ENCODE measurements at regions not wholly inside any gene's neighbourhood (a gene's known extent, or its start where the extent isn't known, plus 50 kb on each side); places are given as distances from the start of the nearest gene placed in this dataset.
"Not testable (repeated sequence)": the region's sequence is repeated elsewhere in the genome, so short reads cannot be mapped to it uniquely, and the experiment has no call there.

DNA sequence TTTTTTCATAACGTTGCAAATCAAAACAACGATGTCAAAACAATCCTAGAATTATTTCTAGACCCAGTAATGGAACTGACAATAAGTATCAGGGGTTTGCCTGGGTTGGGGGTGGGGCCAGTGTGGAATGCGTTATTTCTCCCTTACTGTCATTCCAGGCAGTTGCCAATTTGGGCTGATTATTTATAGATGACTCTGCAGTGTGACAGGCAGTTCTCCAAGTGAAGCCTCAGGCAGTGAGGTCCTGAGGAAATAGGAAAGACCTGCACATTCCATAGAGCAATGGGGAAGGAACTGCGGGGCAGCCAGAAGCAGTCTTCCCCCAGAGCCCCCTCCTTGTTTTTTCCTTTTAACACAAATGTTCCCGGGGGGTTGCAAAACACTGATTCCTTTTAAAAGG lies 179.0 kb downstream of the YTHDC2 start:
- DNase-seq (ENCODE audit: low read depth) = no peak
- TF ChIP-seq, protein P1, sequence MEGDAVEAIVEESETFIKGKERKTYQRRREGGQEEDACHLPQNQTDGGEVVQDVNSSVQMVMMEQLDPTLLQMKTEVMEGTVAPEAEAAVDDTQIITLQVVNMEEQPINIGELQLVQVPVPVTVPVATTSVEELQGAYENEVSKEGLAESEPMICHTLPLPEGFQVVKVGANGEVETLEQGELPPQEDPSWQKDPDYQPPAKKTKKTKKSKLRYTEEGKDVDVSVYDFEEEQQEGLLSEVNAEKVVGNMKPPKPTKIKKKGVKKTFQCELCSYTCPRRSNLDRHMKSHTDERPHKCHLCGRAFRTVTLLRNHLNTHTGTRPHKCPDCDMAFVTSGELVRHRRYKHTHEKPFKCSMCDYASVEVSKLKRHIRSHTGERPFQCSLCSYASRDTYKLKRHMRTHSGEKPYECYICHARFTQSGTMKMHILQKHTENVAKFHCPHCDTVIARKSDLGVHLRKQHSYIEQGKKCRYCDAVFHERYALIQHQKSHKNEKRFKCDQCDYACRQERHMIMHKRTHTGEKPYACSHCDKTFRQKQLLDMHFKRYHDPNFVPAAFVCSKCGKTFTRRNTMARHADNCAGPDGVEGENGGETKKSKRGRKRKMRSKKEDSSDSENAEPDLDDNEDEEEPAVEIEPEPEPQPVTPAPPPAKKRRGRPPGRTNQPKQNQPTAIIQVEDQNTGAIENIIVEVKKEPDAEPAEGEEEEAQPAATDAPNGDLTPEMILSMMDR (IDR thresholded peaks at IDR 0.05; ENCODE audit: control insufficient read depth, extremely low read depth, insufficient read depth) = no peak
- no peak overlapping the region for H3K4me3 ChIP-seq (ENCODE audit: low read depth, low read length)

DNA sequence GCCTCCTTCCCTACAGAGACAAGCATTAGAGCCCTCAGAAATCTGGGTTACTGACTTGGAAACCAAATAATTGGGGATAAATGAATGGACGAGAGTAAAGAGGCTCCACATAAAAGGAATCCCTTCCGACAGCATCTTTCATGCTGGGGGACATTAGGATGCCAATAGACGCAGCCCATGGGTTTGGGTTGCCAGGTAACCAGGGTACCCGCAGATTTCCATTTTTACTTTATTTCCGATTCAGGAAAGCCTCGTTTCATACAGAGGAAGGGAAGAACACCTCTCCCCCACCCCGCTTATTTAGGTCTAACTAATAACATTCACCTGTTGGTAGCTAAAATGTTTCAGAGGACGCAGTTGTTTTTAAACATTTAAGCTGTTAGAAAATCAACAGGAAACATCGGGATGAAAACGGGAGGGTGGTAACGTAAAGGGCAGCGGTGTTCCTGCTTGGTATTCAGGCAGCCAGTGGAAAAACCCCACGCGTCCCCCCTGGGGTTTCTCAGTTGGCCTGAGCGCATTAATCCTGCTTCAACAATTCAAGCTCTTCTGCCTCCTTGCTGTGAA lies 179.5 kb downstream of the YTHDC2 start:
- H3K4me3 ChIP-seq (ENCODE audit: low read depth, low read length) = no peak overlapping the region
- TF ChIP-seq, protein P1 (IDR thresholded peaks at IDR 0.05; ENCODE audit: control insufficient read depth, extremely low read depth, insufficient read depth) = no peak
- DNase-seq (ENCODE audit: low read depth) = no peak

DNA sequence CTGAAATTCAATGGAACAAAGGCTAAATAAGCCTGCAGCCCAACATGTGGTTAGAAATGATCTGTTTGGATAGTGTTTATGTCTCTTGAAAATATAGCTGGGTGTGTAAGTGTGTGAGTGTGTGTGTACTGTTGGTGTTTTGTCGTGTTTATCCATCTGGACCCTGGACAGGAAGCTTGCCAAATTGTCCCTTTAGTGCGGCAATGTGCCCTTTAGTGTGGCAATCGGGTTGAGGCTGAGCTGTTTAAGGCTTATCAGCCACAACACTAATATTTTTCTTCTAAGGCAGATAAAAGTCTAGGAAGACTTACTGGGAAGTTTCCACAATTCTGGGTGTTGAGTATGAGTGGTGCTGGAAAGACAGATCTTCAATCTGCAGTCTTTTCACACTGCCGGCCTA lies 180.2 kb downstream of the YTHDC2 start:
- H3K4me3 ChIP-seq (ENCODE audit: low read depth, low read length) = no peak overlapping the region
- TF ChIP-seq, protein P1 (IDR thresholded peaks at IDR 0.05; ENCODE audit: control insufficient read depth, extremely low read depth, insufficient read depth) = no peak
- no peak for DNase-seq (ENCODE audit: low read depth)

DNA sequence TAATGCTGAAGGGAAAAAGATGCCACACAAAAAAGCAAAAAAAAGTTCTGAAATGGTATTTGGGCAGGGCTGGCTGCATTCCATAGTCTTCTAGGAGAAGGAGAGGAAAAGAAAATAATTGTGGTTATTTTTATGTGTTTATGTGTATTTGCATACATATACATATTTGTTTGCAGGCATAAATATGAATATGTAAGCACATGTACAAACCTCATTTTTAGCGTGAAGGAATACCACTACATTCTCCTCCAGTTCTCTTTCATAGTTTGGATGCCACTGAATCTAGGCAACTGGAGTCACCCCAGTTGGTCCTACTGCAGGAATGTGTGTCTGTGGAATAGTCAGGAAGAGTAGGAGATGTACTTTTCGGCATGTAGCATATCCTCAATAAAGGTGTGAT lies 181.1 kb downstream of the YTHDC2 start:
- DNase-seq (ENCODE audit: low read depth) = no peak
- no peak overlapping the region for H3K4me3 ChIP-seq (ENCODE audit: low read depth, low read length)
- TF ChIP-seq, protein P1 (IDR thresholded peaks at IDR 0.05; ENCODE audit: control insufficient read depth, extremely low read depth, insufficient read depth) = no peak

DNA sequence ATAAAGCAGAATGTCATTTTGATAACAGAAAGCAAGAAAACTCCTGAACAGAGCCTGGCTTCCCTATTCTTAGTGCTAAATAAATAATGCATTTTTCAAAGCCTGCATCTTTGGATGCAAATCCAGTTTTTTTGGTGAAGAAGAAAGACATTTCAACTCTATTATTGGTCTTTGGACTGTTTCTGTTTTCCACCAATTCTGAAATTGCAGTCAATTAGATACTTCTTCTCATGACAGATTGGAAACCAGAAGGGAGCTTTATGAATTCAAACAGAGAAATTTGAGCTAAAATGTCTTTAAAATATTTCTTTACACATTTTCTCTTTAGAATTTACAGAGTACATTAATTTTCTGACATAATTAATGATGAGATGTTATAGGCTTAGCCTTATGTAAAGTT lies 189.8 kb downstream of the YTHDC2 start:
- H3K4me3 ChIP-seq (ENCODE audit: low read depth, low read length) = no peak overlapping the region
- TF ChIP-seq, protein P1 (IDR thresholded peaks at IDR 0.05; ENCODE audit: control insufficient read depth, extremely low read depth, insufficient read depth) = no peak
- DNase-seq (ENCODE audit: low read depth) = no peak

DNA sequence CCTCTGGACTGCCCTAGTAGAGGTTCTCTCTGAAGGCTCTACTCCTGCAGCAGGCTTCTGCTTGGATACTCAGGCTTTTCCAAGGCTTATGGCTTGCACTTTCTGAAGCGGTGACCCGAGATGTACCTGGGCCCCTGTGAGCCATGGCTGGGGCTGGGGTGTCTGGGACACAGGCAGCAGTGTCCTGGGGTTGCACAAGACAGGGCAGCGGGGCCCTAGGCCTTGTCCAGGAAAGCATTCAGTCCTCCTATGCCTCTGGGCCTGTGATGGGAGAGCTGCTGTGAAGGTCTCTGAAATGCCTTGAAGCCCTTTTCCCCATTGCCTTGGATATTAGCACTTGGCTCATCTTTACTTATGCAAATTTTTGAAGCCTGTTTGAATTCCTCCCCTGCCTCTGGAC lies 192.2 kb downstream of the YTHDC2 start:
- DNase-seq (ENCODE audit: low read depth) = no peak
- H3K4me3 ChIP-seq (ENCODE audit: low read depth, low read length) = no peak overlapping the region
- TF ChIP-seq, protein P1 (IDR thresholded peaks at IDR 0.05; ENCODE audit: control insufficient read depth, extremely low read depth, insufficient read depth) = no peak

DNA sequence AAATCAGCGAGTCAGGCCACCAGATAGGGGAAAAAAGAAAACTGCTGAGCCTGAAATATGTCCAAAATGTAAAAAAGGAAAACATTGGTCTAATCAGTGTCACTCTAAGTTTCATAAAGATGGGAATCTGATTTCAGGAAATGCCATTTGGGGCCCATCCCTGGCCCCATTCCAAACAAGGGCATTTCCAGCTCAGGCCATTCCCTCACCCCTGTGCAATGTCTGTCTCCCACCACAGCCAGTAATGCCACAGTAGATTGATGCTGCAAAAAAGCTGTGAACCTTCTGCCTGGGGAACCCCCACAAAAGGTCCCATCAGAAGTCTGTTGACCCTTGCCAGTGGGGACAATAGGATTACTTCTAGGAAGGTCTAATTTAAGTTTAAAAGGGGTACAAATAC lies 199.6 kb downstream of the YTHDC2 start:
- DNase-seq (ENCODE audit: low read depth) = no peak
- H3K4me3 ChIP-seq (ENCODE audit: low read depth, low read length) = no peak overlapping the region
- TF ChIP-seq, protein P1 (IDR thresholded peaks at IDR 0.05; ENCODE audit: control insufficient read depth, extremely low read depth, insufficient read depth) = no peak

DNA sequence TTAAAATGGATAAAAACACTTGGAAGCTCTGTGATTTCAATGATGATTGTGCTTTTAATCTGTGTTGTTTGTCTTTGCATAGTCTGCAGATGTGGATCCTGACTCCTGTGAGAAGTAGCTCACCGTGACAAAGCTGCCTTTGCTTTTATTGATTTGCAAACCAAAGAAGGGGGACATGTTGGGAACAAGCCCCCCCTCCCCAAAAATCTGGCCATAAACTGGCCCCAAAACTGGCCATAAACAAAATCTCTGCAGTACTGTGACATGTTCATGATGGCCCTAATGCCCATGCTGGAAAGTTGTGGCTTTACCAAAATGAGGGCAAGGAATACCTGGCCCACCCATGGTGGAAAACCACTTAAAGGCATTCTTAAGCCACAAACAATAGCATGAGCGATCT lies 202.4 kb downstream of the YTHDC2 start:
- not testable (repeated sequence) for DNase-seq (ENCODE audit: low read depth); H3K4me3 ChIP-seq (ENCODE audit: low read depth, low read length)

Data from LNCaP clone FGC (cell line).